GM12878 (cell line): ENCODE measurements at regions not wholly inside any gene's neighbourhood (a gene's known extent, or its start where the extent isn't known, plus 50 kb on each side); places are given as distances from the start of the nearest gene placed in this dataset.

Source experiments
- ATAC-seq: fragments of 200-7000 bp; cut with Tn5 transposase; 3 replicates; pipeline ENCODE4 v1.9.1; 2020; ENCODE audit warnings: mild to moderate bottlenecking, moderate library complexity
- BruUV-seq: library from RNA; stranded (reverse); fragments of 400-500 nt; replicated peaks from 2 replicates; lab custom pipeline; 2021; lab: Mats Ljungman, UMichigan
- CTCF ChIA-PET: fragments of 300-600 bp; sonication (Branson Sonifier 250); formaldehyde crosslinking; extraction: SDS; loops from one replicate; lab custom pipeline; 2021; ENCODE audit warnings: inconsistent platforms; lab: Yijun Ruan, JAX
- POLR2A ChIA-PET: fragments of 350-600 bp; formaldehyde crosslinking; extraction: SDS; loops from one replicate; lab custom pipeline; 2021; ENCODE audit warnings: inconsistent platforms; lab: Charles Lee
- RAD21 ChIA-PET: fragments of 300-600 bp; sonication (Branson Sonifier 250); formaldehyde crosslinking; loops from one replicate; lab custom pipeline; 2023; ENCODE audit warnings: antibody characterized with exemption; ENCODE audit not compliant: unreplicated experiment; lab: Charles Lee
- SMC1A ChIA-PET: fragments of 300-600 bp; sonication (Branson Sonifier 250); formaldehyde crosslinking; loops from one replicate; lab custom pipeline; 2023; ENCODE audit not compliant: unreplicated experiment, uncharacterized antibody; lab: Charles Lee
- DNase-seq: peaks from one replicate; pipeline ENCODE4 v3.0.0-alpha.2; 2011; ENCODE audit warnings: low read depth, low spot score
- FAIRE-seq: peaks from 3 replicates; lab custom pipeline; 2011; peaks lifted over from hg19 to GRCh38; lab: Jason Lieb, UNC
- H2AFZ ChIP-seq: 2 replicates; pipeline ENCODE4 v1.6.0; 2011; ENCODE audit warnings: low read depth, low read length, control low read depth; ENCODE audit not compliant: control insufficient read depth
- H3K27ac ChIP-seq: 2 replicates; pipeline ENCODE4 v1.5.1; 2011; ENCODE audit warnings: control low read depth; ENCODE audit not compliant: control insufficient read depth, insufficient read depth
- H3K27me3 ChIP-seq, 2 experiments: replicated peaks in 1 of 2; 2 replicates each; pipeline versions ENCODE4 v1.6.0 to v1.6.1; 2011; ENCODE audit warnings: low read length in 1 of 2; ENCODE audit not compliant: control insufficient read depth in 2 of 2, insufficient read depth in 2 of 2
- H3K36me3 ChIP-seq, 2 experiments: 2 replicates each; pipeline ENCODE4 v1.5.1; 2011; ENCODE audit warnings: low read length in 1 of 2; ENCODE audit not compliant: control insufficient read depth in 2 of 2, insufficient read depth in 2 of 2
- H3K4me1 ChIP-seq: 2 replicates; pipeline ENCODE4 v1.6.1; 2011; ENCODE audit warnings: mild to moderate bottlenecking, low read length, moderate library complexity, mixed read lengths; ENCODE audit not compliant: control insufficient read depth, insufficient read depth
- H3K4me2 ChIP-seq: 2 replicates; pipeline ENCODE4 v1.6.0; 2011; ENCODE audit warnings: control low read depth; ENCODE audit not compliant: control insufficient read depth, insufficient read depth
- H3K4me3 ChIP-seq: fragments of 200-600 bp; sonication (generic); 2 replicates; pipeline ENCODE4 v1.5.1; 2016
- H3K79me2 ChIP-seq: 2 replicates; pipeline ENCODE4 v1.6.0; 2011; ENCODE audit warnings: low read length; ENCODE audit not compliant: control insufficient read depth, insufficient read depth
- H3K9ac ChIP-seq: 2 replicates; pipeline ENCODE4 v1.8.0; 2011; ENCODE audit warnings: low read length, control low read depth, mixed read lengths; ENCODE audit not compliant: control insufficient read depth, insufficient read depth
- H3K9me3 ChIP-seq: replicated peaks from 3 replicates; pipeline ENCODE4 v1.5.1; 2011; ENCODE audit warnings: mild to moderate bottlenecking, low read length; ENCODE audit not compliant: control insufficient read depth, insufficient read depth
- H4K20me1 ChIP-seq: 2 replicates; pipeline ENCODE4 v1.6.0; 2011; ENCODE audit not compliant: control insufficient read depth, insufficient read depth
- ASH2L ChIP-seq: fragments of 300-600, 200-600 bp; sonication (generic); IDR thresholded peaks from 2 replicates; pipeline ENCODE4 v1.6.1; 2017; ENCODE audit warnings: low read depth, mild to moderate bottlenecking, borderline replicate concordance
- EZH2 ChIP-seq: IDR thresholded peaks from 2 replicates; pipeline ENCODE4 v1.6.1; 2012; ENCODE audit warnings: low read depth, mild to moderate bottlenecking, control low read depth, inconsistent platforms, low read length, borderline replicate concordance; ENCODE audit not compliant: control insufficient read depth
- NR2C2 ChIP-seq: IDR thresholded peaks from 2 replicates; pipeline ENCODE4 v1.6.1; 2011; ENCODE audit warnings: borderline replicate concordance, low read depth; ENCODE audit not compliant: control insufficient read depth, insufficient read length
- RCOR1 ChIP-seq: conservative IDR thresholded peaks from 2 replicates; pipeline ENCODE4 v1.6.1; 2012; ENCODE audit warnings: low read depth, low read length, improper control_type of control experiment
- SPI1 ChIP-seq: IDR thresholded peaks from 2 replicates; pipeline ENCODE4 v1.6.1; 2011; ENCODE audit warnings: low read depth, mild to moderate bottlenecking, low read length, moderate library complexity, borderline replicate concordance; ENCODE audit not compliant: insufficient read depth
- STAT1 ChIP-seq: fragments of 450-650 bp; conservative IDR thresholded peaks from 2 replicates; pipeline ENCODE4 v1.6.1; 2014; ENCODE audit warnings: antibody characterized with exemption, mild to moderate bottlenecking
- STAT3 ChIP-seq: IDR thresholded peaks from 2 replicates; pipeline ENCODE4 v1.6.1; 2011; ENCODE audit warnings: low read depth, low read length, improper control_type of control experiment
- ZNF274 ChIP-seq: IDR thresholded peaks from one replicate; pipeline ENCODE4 v1.8.0; 2011; ENCODE audit not compliant: insufficient read length, insufficient read depth
- WGBS: methylation state at CpG from one replicate; pipeline ENCODE4 v1.1.6; 2016; ENCODE audit warnings: low lambda C conversion rate; ENCODE audit not compliant: insufficient replicate concordance, insufficient coverage; ENCODE audit errors: missing lambda C conversion rate; 5-methylcytosine and 5-hydroxymethylcytosine counted together
- in situ Hi-C: fragments of 300-500 bp; cut with MboI; formaldehyde crosslinking; loops from 9 replicates; pipeline ENCODE4 v1.14.3; 2018; ENCODE audit warnings: mixed read lengths
- intact Hi-C: fragments of 100-400 bp; cut with micrococcal nuclease; formaldehyde crosslinking; loops from one replicate; pipeline ENCODE4 v1.14.2; 2022; ENCODE audit not compliant: unreplicated experiment
- TF ChIP-seq, protein P1 (sequence below): fragments of 450-650 bp; IDR thresholded peaks from 2 replicates; pipeline ENCODE4 v1.6.1; 2017; ENCODE audit warnings: mild to moderate bottlenecking, moderate library complexity
- TF ChIP-seq, protein P2 (sequence below): IDR thresholded peaks from 2 replicates; pipeline ENCODE4 v1.6.1; 2011; ENCODE audit warnings: mild to moderate bottlenecking, low read depth, low read length, moderate library complexity; ENCODE audit not compliant: insufficient replicate concordance
- TF ChIP-seq, protein P3 (sequence below): fragments of 450-650 bp; IDR thresholded peaks from 2 replicates; pipeline ENCODE4 v1.6.1; 2017; ENCODE audit warnings: borderline replicate concordance

- TF ChIP-seq, protein P1, sequence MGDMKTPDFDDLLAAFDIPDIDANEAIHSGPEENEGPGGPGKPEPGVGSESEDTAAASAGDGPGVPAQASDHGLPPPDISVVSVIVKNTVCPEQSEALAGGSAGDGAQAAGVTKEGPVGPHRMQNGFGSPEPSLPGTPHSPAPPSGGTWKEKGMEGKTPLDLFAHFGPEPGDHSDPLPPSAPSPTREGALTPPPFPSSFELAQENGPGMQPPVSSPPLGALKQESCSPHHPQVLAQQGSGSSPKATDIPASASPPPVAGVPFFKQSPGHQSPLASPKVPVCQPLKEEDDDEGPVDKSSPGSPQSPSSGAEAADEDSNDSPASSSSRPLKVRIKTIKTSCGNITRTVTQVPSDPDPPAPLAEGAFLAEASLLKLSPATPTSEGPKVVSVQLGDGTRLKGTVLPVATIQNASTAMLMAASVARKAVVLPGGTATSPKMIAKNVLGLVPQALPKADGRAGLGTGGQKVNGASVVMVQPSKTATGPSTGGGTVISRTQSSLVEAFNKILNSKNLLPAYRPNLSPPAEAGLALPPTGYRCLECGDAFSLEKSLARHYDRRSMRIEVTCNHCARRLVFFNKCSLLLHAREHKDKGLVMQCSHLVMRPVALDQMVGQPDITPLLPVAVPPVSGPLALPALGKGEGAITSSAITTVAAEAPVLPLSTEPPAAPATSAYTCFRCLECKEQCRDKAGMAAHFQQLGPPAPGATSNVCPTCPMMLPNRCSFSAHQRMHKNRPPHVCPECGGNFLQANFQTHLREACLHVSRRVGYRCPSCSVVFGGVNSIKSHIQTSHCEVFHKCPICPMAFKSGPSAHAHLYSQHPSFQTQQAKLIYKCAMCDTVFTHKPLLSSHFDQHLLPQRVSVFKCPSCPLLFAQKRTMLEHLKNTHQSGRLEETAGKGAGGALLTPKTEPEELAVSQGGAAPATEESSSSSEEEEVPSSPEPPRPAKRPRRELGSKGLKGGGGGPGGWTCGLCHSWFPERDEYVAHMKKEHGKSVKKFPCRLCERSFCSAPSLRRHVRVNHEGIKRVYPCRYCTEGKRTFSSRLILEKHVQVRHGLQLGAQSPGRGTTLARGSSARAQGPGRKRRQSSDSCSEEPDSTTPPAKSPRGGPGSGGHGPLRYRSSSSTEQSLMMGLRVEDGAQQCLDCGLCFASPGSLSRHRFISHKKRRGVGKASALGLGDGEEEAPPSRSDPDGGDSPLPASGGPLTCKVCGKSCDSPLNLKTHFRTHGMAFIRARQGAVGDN, result no peak
- TF ChIP-seq ZNF274 (no peak), SPI1 (no peak), RCOR1 (no peak), STAT1 (no peak)
- TF ChIP-seq, protein P2, sequence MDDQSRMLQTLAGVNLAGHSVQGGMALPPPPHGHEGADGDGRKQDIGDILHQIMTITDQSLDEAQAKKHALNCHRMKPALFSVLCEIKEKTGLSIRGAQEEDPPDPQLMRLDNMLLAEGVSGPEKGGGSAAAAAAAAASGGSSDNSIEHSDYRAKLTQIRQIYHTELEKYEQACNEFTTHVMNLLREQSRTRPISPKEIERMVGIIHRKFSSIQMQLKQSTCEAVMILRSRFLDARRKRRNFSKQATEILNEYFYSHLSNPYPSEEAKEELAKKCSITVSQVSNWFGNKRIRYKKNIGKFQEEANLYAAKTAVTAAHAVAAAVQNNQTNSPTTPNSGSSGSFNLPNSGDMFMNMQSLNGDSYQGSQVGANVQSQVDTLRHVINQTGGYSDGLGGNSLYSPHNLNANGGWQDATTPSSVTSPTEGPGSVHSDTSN, result no peak
Measured at GRCh38 chr16:54389836-54390494, 103.4 kb upstream of the IRX3 start (continued).

- ChIA-PET POLR2A (no interaction called here), RAD21 (interaction anchor here (0.6 kb wide), 1 partner anchor 567 kb away, joined by 3 read pairs; no protein-coding TSS in a partner anchor), CTCF (no interaction called here), SMC1A (no interaction called here)
- in situ Hi-C loops, result no loop called here
- DNase-seq, result no peak
- no peaks in the 10 kb centered on the region for H3K9me3 ChIP-seq
- intact Hi-C loops, result no loop called here
- WGBS, result 0% methylated on average over 2 of the region's 2 CpGs
- H3K9ac ChIP-seq, result no peak overlapping the region
- TF ChIP-seq EZH2 (no peak), STAT3 (no peak), ASH2L (no peak), NR2C2 (no peak)
- TF ChIP-seq, protein P2, result no peak
- TF ChIP-seq, protein P3, sequence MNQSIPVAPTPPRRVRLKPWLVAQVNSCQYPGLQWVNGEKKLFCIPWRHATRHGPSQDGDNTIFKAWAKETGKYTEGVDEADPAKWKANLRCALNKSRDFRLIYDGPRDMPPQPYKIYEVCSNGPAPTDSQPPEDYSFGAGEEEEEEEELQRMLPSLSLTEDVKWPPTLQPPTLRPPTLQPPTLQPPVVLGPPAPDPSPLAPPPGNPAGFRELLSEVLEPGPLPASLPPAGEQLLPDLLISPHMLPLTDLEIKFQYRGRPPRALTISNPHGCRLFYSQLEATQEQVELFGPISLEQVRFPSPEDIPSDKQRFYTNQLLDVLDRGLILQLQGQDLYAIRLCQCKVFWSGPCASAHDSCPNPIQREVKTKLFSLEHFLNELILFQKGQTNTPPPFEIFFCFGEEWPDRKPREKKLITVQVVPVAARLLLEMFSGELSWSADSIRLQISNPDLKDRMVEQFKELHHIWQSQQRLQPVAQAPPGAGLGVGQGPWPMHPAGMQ, result no peak
- no peaks in the 10 kb centered on the region for H4K20me1 ChIP-seq
- H3K4me1 ChIP-seq, result no peaks in the 10 kb centered on the region
- no peak overlapping the region for H2AFZ ChIP-seq
- H3K79me2 ChIP-seq, result no peaks in the 10 kb centered on the region
- H3K36me3 ChIP-seq, result no peaks in the 10 kb centered on the region
- H3K27me3 ChIP-seq, result no peaks in the 10 kb centered on the region
- H3K27ac ChIP-seq, result no peak overlapping the region
- no peak for FAIRE-seq
- H3K4me3 ChIP-seq, result no peak overlapping the region
- no peak overlapping the region for H3K4me2 ChIP-seq
- ATAC-seq, result no peak
- no TSS peak for BruUV-seq
Measured at GRCh38 chr16:54385141-54385540, 98.6 kb upstream of the IRX3 start.
